ENCODE measurements at regions not wholly inside any gene's neighbourhood (a gene's known extent, or its start where the extent isn't known, plus 50 kb on each side); places are given as distances from the start of the nearest gene placed in this dataset.
"Not testable (repeated sequence)": the region's sequence is repeated elsewhere in the genome, so short reads cannot be mapped to it uniquely, and the experiment has no call there.

- TF ChIP-seq CTCF (IDR thresholded peaks at IDR 0.05; ENCODE audit: low read depth, low read length, missing control alignments), result no peak
- no peak for DNase-seq (ENCODE audit: low read depth)
- no peak overlapping the region for H3K4me3 ChIP-seq (ENCODE audit: low read depth, low read length)
- in situ Hi-C loops (cut with HindIII; ENCODE audit: low sequenced_read_pairs), result no loop called here
These were observed 633.1 kb upstream of the CITED2 start for GRCh38 chr6:140007525-140007924.

GRCh38 chr6:140003217-140003616 is 628.8 kb upstream of the CITED2 start:
- in situ Hi-C loops (cut with HindIII; ENCODE audit: low sequenced_read_pairs), result no loop called here

GRCh38 chr6:140002396-140003022 is 628.1 kb upstream of the CITED2 start:
- in situ Hi-C loops (cut with HindIII; ENCODE audit: low sequenced_read_pairs), result no loop called here
- H3K4me3 ChIP-seq (ENCODE audit: low read depth, low read length), result no peak overlapping the region
- DNase-seq (ENCODE audit: low read depth), result no peak
- TF ChIP-seq CTCF (IDR thresholded peaks at IDR 0.05; ENCODE audit: low read depth, low read length, missing control alignments), result no peak

More at GRCh38 chr6:140003217-140003616, 628.8 kb upstream of the CITED2 start:
- no peak for DNase-seq (ENCODE audit: low read depth)
- TF ChIP-seq CTCF (IDR thresholded peaks at IDR 0.05; ENCODE audit: low read depth, low read length, missing control alignments), result no peak
- no peak overlapping the region for H3K4me3 ChIP-seq (ENCODE audit: low read depth, low read length)

GRCh38 chr6:140001821-140002341 is 627.4 kb upstream of the CITED2 start:
- H3K4me3 ChIP-seq (ENCODE audit: low read depth, low read length), result no peak overlapping the region
- in situ Hi-C loops (cut with HindIII; ENCODE audit: low sequenced_read_pairs), result no loop called here
- no peak for DNase-seq (ENCODE audit: low read depth)
- no peak for TF ChIP-seq CTCF (IDR thresholded peaks at IDR 0.05; ENCODE audit: low read depth, low read length, missing control alignments)

- in situ Hi-C loops (cut with HindIII; ENCODE audit: low sequenced_read_pairs), result no loop called here
- H3K4me3 ChIP-seq (ENCODE audit: low read depth, low read length), result no peak overlapping the region
- TF ChIP-seq CTCF (IDR thresholded peaks at IDR 0.05; ENCODE audit: low read depth, low read length, missing control alignments), result no peak
- DNase-seq (ENCODE audit: low read depth), result no peak
These were observed 626.6 kb upstream of the CITED2 start for GRCh38 chr6:140001005-140001404.

GRCh38 chr6:139999661-140000060 is 625.2 kb upstream of the CITED2 start:
- DNase-seq (ENCODE audit: low read depth); in situ Hi-C loops (cut with HindIII; ENCODE audit: low sequenced_read_pairs); H3K4me3 ChIP-seq (ENCODE audit: low read depth, low read length): not testable (repeated sequence)

- H3K4me3 ChIP-seq (ENCODE audit: low read depth, low read length); DNase-seq (ENCODE audit: low read depth); in situ Hi-C loops (cut with HindIII; ENCODE audit: low sequenced_read_pairs): not testable (repeated sequence)
These were observed 624.0 kb upstream of the CITED2 start for GRCh38 chr6:139998478-139998877.
